H9 (cell line): ENCODE measurements at regions not wholly inside any gene's neighbourhood (a gene's known extent, or its start where the extent isn't known, plus 50 kb on each side); places are given as distances from the start of the nearest gene placed in this dataset.

ENCODE experiments used
- DNase-seq: peaks from one replicate; pipeline ENCODE4 v3.0.0-alpha.2; 2017
- H2AFZ ChIP-seq: one replicate; pipeline ENCODE4 v1.6.1; 2013; ENCODE audit warnings: mild to moderate bottlenecking, low read length, control low read depth, moderate library complexity
- H2AK5ac ChIP-seq: 2 replicates; pipeline ENCODE4 v1.6.1; 2013; ENCODE audit warnings: low read length, control low read depth, mixed read lengths; ENCODE audit not compliant: insufficient read length
- H2BK120ac ChIP-seq: one replicate; pipeline ENCODE4 v1.6.1; 2013; ENCODE audit warnings: low read depth, mild to moderate bottlenecking, low read length, control low read depth, inconsistent platforms; ENCODE audit not compliant: poor library complexity, severe bottlenecking
- H2BK12ac ChIP-seq: 2 replicates; pipeline ENCODE4 v1.6.1; 2013; ENCODE audit warnings: low read length, control low read depth, mixed read lengths, low read depth; ENCODE audit not compliant: insufficient read length
- H2BK15ac ChIP-seq: 2 replicates; pipeline ENCODE4 v1.6.1; 2013; ENCODE audit warnings: low read depth, low read length, control low read depth
- H2BK20ac ChIP-seq: one replicate; pipeline ENCODE4 v1.6.1; 2013; ENCODE audit warnings: low read depth, mild to moderate bottlenecking, low read length, control low read depth, inconsistent platforms; ENCODE audit not compliant: poor library complexity, severe bottlenecking
- H2BK5ac ChIP-seq: 2 replicates; pipeline ENCODE4 v1.6.1; 2013; ENCODE audit warnings: low read length, control low read depth, mixed read lengths; ENCODE audit not compliant: insufficient read length
- H3K14ac ChIP-seq: 2 replicates; pipeline ENCODE4 v1.6.1; 2013; ENCODE audit warnings: low read length, control low read depth; ENCODE audit not compliant: insufficient read depth
- H3K18ac ChIP-seq: 2 replicates; pipeline ENCODE4 v1.6.1; 2013; ENCODE audit warnings: low read depth, mild to moderate bottlenecking, mixed read lengths, low read length, control low read depth; ENCODE audit not compliant: insufficient read length
- H3K23ac ChIP-seq: 2 replicates; pipeline ENCODE4 v1.6.1; 2013; ENCODE audit warnings: low read length, control low read depth, mixed read lengths, low read depth; ENCODE audit not compliant: insufficient read length
- H3K23me2 ChIP-seq: 2 replicates; pipeline ENCODE4 v1.6.1; 2013; ENCODE audit warnings: low read depth, mild to moderate bottlenecking, mixed read lengths, low read length, control low read depth; ENCODE audit not compliant: insufficient read length, poor library complexity, severe bottlenecking
- H3K27ac ChIP-seq: 2 replicates; pipeline ENCODE4 v1.5.1; 2013; ENCODE audit warnings: low read length, control low read depth, mixed read lengths, low read depth; ENCODE audit not compliant: insufficient read length
- H3K27me3 ChIP-seq: 2 replicates; pipeline ENCODE4 v1.6.1; 2013; ENCODE audit warnings: low read length, control low read depth, inconsistent platforms; ENCODE audit not compliant: insufficient read depth
- H3K4ac ChIP-seq: 2 replicates; pipeline ENCODE4 v1.6.1; 2013; ENCODE audit warnings: low read depth, mild to moderate bottlenecking, control low read depth, inconsistent platforms, low read length, moderate library complexity
- H3K4me1 ChIP-seq: 2 replicates; pipeline ENCODE4 v1.6.1; 2013; ENCODE audit warnings: low read length, control low read depth, inconsistent platforms; ENCODE audit not compliant: insufficient read depth
- H3K4me2 ChIP-seq: 2 replicates; pipeline ENCODE4 v1.6.1; 2013; ENCODE audit warnings: low read length, control low read depth, mixed read lengths; ENCODE audit not compliant: insufficient read length, insufficient read depth
- H3K56ac ChIP-seq: 2 replicates; pipeline ENCODE4 v1.6.1; 2013; ENCODE audit warnings: low read depth, mild to moderate bottlenecking, mixed read lengths, low read length, control low read depth; ENCODE audit not compliant: insufficient read length
- H3K79me1 ChIP-seq: 2 replicates; pipeline ENCODE4 v1.6.1; 2013; ENCODE audit warnings: low read depth, mild to moderate bottlenecking, moderate library complexity, low read length, control low read depth, inconsistent platforms; ENCODE audit not compliant: insufficient read depth, poor library complexity, severe bottlenecking
- H3K79me2 ChIP-seq: 2 replicates; pipeline ENCODE4 v1.6.1; 2013; ENCODE audit warnings: low read length, control low read depth, inconsistent platforms; ENCODE audit not compliant: insufficient read depth
- H3K9ac ChIP-seq: 2 replicates; pipeline ENCODE4 v1.6.1; 2013; ENCODE audit warnings: low read length, control low read depth, mixed read lengths; ENCODE audit not compliant: insufficient read length; ENCODE audit errors: extremely low read depth
- H3K9me3 ChIP-seq: one replicate; pipeline ENCODE4 v1.6.1; 2013; ENCODE audit warnings: low read depth, low read length, inconsistent platforms; ENCODE audit not compliant: control insufficient read depth
- H3T11ph ChIP-seq: one replicate; pipeline ENCODE4 v1.6.1; 2013; ENCODE audit warnings: mild to moderate bottlenecking, low read length, control low read depth, inconsistent platforms
- H4K20me1 ChIP-seq: one replicate; pipeline ENCODE4 v1.6.1; 2013; ENCODE audit not compliant: control insufficient read depth, insufficient read length, insufficient read depth
- H4K5ac ChIP-seq: 2 replicates; pipeline ENCODE4 v1.6.1; 2013; ENCODE audit warnings: low read depth, mild to moderate bottlenecking, mixed read lengths, low read length, control low read depth; ENCODE audit not compliant: insufficient read length
- H4K8ac ChIP-seq: replicated peaks from 2 replicates; pipeline ENCODE4 v1.6.1; 2013; ENCODE audit warnings: low read length, control low read depth, mixed read lengths, low read depth; ENCODE audit not compliant: insufficient read length
- H4K91ac ChIP-seq: 2 replicates; pipeline ENCODE4 v1.6.1; 2013; ENCODE audit warnings: low read depth, mild to moderate bottlenecking, moderate library complexity, mixed read lengths, low read length, control low read depth; ENCODE audit not compliant: insufficient read length
- H3K27ac Mint-ChIP-seq, 3 experiments: 2 replicates in 2 of 3; 3 replicates in 1 of 3; pipeline ENCODE4 v1.8.0; 2020 to 2021; ENCODE audit warnings: mixed read lengths in 3 of 3, mild to moderate bottlenecking in 1 of 3, moderate library complexity in 1 of 3
- H3K27me3 Mint-ChIP-seq: 2 replicates; pipeline ENCODE4 v1.8.0; 2021; ENCODE audit warnings: low read depth, mild to moderate bottlenecking, moderate library complexity, mixed read lengths
- H3K36me3 Mint-ChIP-seq, 3 experiments: 2 replicates in 2 of 3; 3 replicates in 1 of 3; pipeline ENCODE4 v1.8.0; 2020 to 2021; ENCODE audit warnings: low read depth in 3 of 3, mixed read lengths in 3 of 3; ENCODE audit not compliant: insufficient read depth in 1 of 3
- H3K4me1 Mint-ChIP-seq, 2 experiments: 2 replicates each; pipeline ENCODE4 v1.8.0; 2020; ENCODE audit warnings: mixed read lengths in 2 of 2
- H3K4me3 Mint-ChIP-seq, 2 experiments: 2 replicates in 1 of 2; 3 replicates in 1 of 2; pipeline ENCODE4 v1.8.0; 2020 to 2021; ENCODE audit warnings: mild to moderate bottlenecking in 2 of 2, mixed read lengths in 2 of 2, moderate library complexity in 1 of 2
- H3K9me3 Mint-ChIP-seq, 2 experiments: 2 replicates in 1 of 2; 3 replicates in 1 of 2; pipeline ENCODE4 v1.8.0; 2020; ENCODE audit warnings: mild to moderate bottlenecking in 2 of 2, mixed read lengths in 2 of 2, moderate library complexity in 1 of 2
- WGBS: extraction: QIAGEN DNeasy Blood & Tissue Kit; methylation state at CpG from one replicate; pipeline ENCODE4 v1.1.7; 2013; ENCODE audit warnings: missing lambda C conversion rate, low lambda C conversion rate, mixed read lengths; ENCODE audit not compliant: insufficient read length; ENCODE audit errors: extremely low coverage; 5-methylcytosine and 5-hydroxymethylcytosine counted together
- TF ChIP-seq, protein P1 (sequence below): fragments of 200-600 bp; sonication (generic); conservative IDR thresholded peaks from 3 replicates; pipeline ENCODE4 v1.8.0; 2021; ENCODE audit warnings: antibody characterized with exemption, mild to moderate bottlenecking

DNA sequence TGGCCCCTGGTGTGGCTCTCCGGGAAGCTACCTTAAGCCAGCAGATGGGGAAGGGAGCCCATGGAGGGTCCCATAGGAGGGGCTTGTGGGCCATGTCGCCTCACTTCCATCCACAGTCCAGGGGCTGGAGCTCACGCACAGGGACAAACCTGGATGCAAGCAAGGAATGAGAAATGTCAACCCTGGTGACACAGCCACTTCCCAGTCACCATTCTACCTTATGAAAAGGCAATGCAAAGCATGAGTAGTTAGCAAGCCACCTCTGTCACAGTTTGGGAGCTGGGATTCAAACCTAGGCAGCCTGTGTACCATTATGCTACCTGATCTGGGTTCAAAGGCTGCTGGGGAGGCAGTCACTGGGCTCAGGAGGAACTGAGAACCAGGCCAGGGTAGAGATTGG, 170.0 kb upstream of the KLHL29 start:
- H2BK120ac ChIP-seq: no peak overlapping the region
- no peak overlapping the region for H4K5ac ChIP-seq
- no peak overlapping the region for H3T11ph ChIP-seq
- WGBS: no CpG with 5 or more reads among the region's 3 CpGs
- no peaks in the 10 kb centered on the region for H4K20me1 ChIP-seq
- TF ChIP-seq, protein P1, sequence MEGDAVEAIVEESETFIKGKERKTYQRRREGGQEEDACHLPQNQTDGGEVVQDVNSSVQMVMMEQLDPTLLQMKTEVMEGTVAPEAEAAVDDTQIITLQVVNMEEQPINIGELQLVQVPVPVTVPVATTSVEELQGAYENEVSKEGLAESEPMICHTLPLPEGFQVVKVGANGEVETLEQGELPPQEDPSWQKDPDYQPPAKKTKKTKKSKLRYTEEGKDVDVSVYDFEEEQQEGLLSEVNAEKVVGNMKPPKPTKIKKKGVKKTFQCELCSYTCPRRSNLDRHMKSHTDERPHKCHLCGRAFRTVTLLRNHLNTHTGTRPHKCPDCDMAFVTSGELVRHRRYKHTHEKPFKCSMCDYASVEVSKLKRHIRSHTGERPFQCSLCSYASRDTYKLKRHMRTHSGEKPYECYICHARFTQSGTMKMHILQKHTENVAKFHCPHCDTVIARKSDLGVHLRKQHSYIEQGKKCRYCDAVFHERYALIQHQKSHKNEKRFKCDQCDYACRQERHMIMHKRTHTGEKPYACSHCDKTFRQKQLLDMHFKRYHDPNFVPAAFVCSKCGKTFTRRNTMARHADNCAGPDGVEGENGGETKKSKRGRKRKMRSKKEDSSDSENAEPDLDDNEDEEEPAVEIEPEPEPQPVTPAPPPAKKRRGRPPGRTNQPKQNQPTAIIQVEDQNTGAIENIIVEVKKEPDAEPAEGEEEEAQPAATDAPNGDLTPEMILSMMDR: no peak
- H3K18ac ChIP-seq: no peak overlapping the region
- H2BK20ac ChIP-seq: no peak overlapping the region
- Mint-ChIP-seq H3K9me3 (no peaks in the 10 kb centered on the region), H3K4me1 (peaks cover 4% of the 10 kb centered on the region in 2 experiments), H3K27me3 (peaks cover 2% of the 10 kb centered on the region; the same call in 1 of the 2 replicates), H3K4me3 (no peak overlapping the region), H3K36me3 (no peaks in the 10 kb centered on the region; a peak in 1 of 7 replicates), H3K27ac (no peak overlapping the region)
- DNase-seq: no peak
- no peak overlapping the region for H2BK5ac ChIP-seq
- H3K27ac ChIP-seq: no peak overlapping the region
- H4K8ac ChIP-seq: no peak overlapping the region
- H3K27me3 ChIP-seq: no peaks in the 10 kb centered on the region
- no peak overlapping the region; the same call in 1 of the 2 replicates for H3K14ac ChIP-seq
- H4K91ac ChIP-seq: no peak overlapping the region
- no peak overlapping the region for H3K9ac ChIP-seq
- H3K4ac ChIP-seq: no peak overlapping the region
- H2BK15ac ChIP-seq: no peak overlapping the region
- no peak overlapping the region for H2AFZ ChIP-seq
- 0 out of 2 replicates have a peak, but pooled peaks cover 2% of the 10 kb centered on the region for H3K4me1 ChIP-seq
- H3K56ac ChIP-seq: no peak overlapping the region
- no peaks in the 10 kb centered on the region for H3K9me3 ChIP-seq
- no peak overlapping the region for H2AK5ac ChIP-seq
- H3K79me1 ChIP-seq: no peaks in the 10 kb centered on the region
- H2BK12ac ChIP-seq: no peak overlapping the region
- H3K4me2 ChIP-seq: no peak overlapping the region
- no peaks in the 10 kb centered on the region for H3K23me2 ChIP-seq
- H3K23ac ChIP-seq: no peak overlapping the region
- H3K79me2 ChIP-seq: no peaks in the 10 kb centered on the region
